ENCODE measurements at regions not wholly inside any gene's neighbourhood (a gene's known extent, or its start where the extent isn't known, plus 50 kb on each side); places are given as distances from the start of the nearest gene placed in this dataset.

DNA sequence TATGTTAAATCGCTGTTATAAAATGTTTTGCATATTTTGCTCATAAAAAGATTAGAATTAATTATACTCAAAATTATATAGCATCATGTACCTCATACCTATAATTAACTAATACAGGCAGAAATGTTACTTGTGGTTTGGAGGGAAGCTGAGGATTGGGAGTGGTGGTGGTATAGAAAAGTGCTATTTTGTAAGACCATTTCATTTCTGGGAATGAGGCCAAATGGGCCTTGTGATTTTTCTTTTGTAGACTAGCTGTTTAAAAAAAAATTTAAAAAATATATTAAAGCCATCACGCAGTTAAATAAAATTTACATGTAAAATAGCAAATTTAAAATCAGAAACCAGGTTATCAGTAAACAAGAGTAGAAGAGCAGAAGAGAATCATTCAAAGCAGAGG, 560.8 kb upstream of the FAM98A start (continued):
- TF ChIP-seq, protein P1, sequence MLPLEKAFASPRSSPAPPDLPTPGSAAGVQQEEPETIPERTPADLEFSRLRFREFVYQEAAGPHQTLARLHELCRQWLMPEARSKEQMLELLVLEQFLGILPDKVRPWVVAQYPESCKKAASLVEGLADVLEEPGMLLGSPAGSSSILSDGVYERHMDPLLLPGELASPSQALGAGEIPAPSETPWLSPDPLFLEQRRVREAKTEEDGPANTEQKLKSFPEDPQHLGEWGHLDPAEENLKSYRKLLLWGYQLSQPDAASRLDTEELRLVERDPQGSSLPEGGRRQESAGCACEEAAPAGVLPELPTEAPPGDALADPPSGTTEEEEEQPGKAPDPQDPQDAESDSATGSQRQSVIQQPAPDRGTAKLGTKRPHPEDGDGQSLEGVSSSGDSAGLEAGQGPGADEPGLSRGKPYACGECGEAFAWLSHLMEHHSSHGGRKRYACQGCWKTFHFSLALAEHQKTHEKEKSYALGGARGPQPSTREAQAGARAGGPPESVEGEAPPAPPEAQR (tag by site-specific recombination; IDR thresholded peaks at IDR 0.05) = no peak
- TF ChIP-seq SP2 (tag by site-specific recombination; IDR thresholded peaks at IDR 0.05) (no peak), ZNF585B (tag by site-specific recombination; IDR thresholded peaks at IDR 0.05) (no peak)
- TF ChIP-seq, protein P2, sequence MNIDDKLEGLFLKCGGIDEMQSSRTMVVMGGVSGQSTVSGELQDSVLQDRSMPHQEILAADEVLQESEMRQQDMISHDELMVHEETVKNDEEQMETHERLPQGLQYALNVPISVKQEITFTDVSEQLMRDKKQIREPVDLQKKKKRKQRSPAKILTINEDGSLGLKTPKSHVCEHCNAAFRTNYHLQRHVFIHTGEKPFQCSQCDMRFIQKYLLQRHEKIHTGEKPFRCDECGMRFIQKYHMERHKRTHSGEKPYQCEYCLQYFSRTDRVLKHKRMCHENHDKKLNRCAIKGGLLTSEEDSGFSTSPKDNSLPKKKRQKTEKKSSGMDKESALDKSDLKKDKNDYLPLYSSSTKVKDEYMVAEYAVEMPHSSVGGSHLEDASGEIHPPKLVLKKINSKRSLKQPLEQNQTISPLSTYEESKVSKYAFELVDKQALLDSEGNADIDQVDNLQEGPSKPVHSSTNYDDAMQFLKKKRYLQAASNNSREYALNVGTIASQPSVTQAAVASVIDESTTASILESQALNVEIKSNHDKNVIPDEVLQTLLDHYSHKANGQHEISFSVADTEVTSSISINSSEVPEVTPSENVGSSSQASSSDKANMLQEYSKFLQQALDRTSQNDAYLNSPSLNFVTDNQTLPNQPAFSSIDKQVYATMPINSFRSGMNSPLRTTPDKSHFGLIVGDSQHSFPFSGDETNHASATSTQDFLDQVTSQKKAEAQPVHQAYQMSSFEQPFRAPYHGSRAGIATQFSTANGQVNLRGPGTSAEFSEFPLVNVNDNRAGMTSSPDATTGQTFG (tag by site-specific recombination; IDR thresholded peaks at IDR 0.05; ENCODE audit: borderline replicate concordance) = no peak

DNA sequence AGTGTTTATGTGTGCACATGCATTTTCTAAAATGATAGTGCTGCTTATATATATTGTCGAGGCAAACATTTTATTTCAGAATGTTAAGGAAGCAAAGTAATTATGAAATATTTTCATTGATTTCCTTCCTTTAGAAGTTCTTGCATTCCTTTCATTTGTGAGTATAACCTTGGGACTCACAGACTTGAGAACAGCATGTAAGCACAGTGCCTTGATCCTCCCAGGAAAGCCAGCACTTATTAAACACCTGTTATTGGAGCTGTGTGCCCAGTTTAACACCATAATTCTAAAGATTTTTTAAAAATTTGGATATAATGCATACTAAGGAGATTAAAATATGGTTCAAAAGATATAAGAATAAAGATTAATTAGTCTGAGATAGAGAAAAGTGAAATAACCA, 554.4 kb upstream of the FAM98A start:
- no peaks in the 10 kb centered on the region for H3K4me1 ChIP-seq (ENCODE audit: control insufficient read depth, insufficient read depth, low read length)

More for the DNA sequence above, 554.4 kb upstream of the FAM98A start:
- H3K36me3 ChIP-seq (ENCODE audit: control insufficient read depth in 2 of 2, insufficient read depth in 1 of 2, low read length in 2 of 2) = no peaks in the 10 kb centered on the region
- H3K9me3 ChIP-seq (ENCODE audit: control insufficient read depth, insufficient read depth, low read depth, low read length) = no peaks in the 10 kb centered on the region
- TF ChIP-seq ZNF792 (tag by site-specific recombination; IDR thresholded peaks at IDR 0.05) (no peak), ZNF600 (tag by site-specific recombination; IDR thresholded peaks at IDR 0.05) (no peak), ZBTB7A (tag by site-specific recombination; IDR thresholded peaks at IDR 0.05; ENCODE audit: low read depth) (no peak), KLF10 (tag by site-specific recombination; IDR thresholded peaks at IDR 0.05) (no peak), ZNF248 (tag by site-specific recombination; IDR thresholded peaks at IDR 0.05) (no peak), KLF7 (tag by site-specific recombination; IDR thresholded peaks at IDR 0.05; ENCODE audit: borderline replicate concordance) (no peak), HOXD13 (CRISPR knock-in tag; IDR thresholded peaks at IDR 0.05; ENCODE audit: borderline replicate concordance) (no peak)
- TF ChIP-seq, protein P3, sequence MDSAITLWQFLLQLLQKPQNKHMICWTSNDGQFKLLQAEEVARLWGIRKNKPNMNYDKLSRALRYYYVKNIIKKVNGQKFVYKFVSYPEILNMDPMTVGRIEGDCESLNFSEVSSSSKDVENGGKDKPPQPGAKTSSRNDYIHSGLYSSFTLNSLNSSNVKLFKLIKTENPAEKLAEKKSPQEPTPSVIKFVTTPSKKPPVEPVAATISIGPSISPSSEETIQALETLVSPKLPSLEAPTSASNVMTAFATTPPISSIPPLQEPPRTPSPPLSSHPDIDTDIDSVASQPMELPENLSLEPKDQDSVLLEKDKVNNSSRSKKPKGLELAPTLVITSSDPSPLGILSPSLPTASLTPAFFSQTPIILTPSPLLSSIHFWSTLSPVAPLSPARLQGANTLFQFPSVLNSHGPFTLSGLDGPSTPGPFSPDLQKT (IDR thresholded peaks at IDR 0.05; ENCODE audit: borderline replicate concordance, low read depth, low read length) = no peak
- TF ChIP-seq, protein P4, sequence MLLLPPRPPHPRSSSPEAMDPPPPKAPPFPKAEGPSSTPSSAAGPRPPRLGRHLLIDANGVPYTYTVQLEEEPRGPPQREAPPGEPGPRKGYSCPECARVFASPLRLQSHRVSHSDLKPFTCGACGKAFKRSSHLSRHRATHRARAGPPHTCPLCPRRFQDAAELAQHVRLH (tag by site-specific recombination; IDR thresholded peaks at IDR 0.05) = no peak
- TF ChIP-seq, protein P5, sequence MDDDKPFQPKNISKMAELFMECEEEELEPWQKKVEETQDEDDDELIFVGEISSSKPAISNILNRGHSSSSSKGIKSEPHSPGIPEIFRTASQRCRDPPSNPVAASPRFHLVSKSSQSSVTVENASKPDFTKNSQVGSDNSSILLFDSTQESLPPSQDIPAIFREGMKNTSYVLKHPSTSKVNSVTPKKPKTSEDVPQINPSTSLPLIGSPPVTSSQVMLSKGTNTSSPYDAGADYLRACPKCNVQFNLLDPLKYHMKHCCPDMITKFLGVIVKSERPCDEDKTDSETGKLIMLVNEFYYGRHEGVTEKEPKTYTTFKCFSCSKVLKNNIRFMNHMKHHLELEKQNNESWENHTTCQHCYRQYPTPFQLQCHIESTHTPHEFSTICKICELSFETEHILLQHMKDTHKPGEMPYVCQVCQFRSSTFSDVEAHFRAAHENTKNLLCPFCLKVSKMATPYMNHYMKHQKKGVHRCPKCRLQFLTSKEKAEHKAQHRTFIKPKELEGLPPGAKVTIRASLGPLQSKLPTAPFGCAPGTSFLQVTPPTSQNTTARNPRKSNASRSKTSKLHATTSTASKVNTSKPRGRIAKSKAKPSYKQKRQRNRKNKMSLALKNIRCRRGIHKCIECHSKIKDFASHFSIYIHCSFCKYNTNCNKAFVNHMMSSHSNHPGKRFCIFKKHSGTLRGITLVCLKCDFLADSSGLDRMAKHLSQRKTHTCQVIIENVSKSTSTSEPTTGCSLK (tag by site-specific recombination; IDR thresholded peaks at IDR 0.05) = no peak
- TF ChIP-seq, protein P6, sequence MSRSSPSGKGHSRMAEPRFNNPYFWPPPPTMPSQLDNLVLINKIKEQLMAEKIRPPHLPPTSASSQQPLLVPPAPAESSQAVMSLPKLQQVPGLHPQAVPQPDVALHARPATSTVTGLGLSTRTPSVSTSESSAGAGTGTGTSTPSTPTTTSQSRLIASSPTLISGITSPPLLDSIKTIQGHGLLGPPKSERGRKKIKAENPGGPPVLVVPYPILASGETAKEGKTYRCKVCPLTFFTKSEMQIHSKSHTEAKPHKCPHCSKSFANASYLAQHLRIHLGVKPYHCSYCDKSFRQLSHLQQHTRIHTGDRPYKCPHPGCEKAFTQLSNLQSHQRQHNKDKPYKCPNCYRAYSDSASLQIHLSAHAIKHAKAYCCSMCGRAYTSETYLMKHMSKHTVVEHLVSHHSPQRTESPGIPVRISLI (tag by site-specific recombination; IDR thresholded peaks at IDR 0.05) = no peak
- TF ChIP-seq, protein P7, sequence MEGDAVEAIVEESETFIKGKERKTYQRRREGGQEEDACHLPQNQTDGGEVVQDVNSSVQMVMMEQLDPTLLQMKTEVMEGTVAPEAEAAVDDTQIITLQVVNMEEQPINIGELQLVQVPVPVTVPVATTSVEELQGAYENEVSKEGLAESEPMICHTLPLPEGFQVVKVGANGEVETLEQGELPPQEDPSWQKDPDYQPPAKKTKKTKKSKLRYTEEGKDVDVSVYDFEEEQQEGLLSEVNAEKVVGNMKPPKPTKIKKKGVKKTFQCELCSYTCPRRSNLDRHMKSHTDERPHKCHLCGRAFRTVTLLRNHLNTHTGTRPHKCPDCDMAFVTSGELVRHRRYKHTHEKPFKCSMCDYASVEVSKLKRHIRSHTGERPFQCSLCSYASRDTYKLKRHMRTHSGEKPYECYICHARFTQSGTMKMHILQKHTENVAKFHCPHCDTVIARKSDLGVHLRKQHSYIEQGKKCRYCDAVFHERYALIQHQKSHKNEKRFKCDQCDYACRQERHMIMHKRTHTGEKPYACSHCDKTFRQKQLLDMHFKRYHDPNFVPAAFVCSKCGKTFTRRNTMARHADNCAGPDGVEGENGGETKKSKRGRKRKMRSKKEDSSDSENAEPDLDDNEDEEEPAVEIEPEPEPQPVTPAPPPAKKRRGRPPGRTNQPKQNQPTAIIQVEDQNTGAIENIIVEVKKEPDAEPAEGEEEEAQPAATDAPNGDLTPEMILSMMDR (tag by site-specific recombination; IDR thresholded peaks at IDR 0.05) = no peak
- no peak overlapping the region for H3K27ac ChIP-seq (ENCODE audit: extremely low read depth, low read depth, low read length)
- ChIA-PET POLR2A (no interaction called here), CTCF (no interaction called here)
- no peak overlapping the region for H3K4me3 ChIP-seq (ENCODE audit: low read depth, low read length)

Data from HEK293 (cell line).